Heart left ventricle (tissue), 16 donors: ENCODE measurements at regions not wholly inside any gene's neighbourhood (a gene's known extent, or its start where the extent isn't known, plus 50 kb on each side); places are given as distances from the start of the nearest gene placed in this dataset.

Source experiments
- ATAC-seq, 4 donors: fragments of 200-7000 bp; cut with Tn5 transposase; one replicate each; pipeline ENCODE4 v1.9.1; 2020 to 2022; ENCODE audit warnings: moderate library complexity in 4 of 4, mild to moderate bottlenecking in 3 of 4, moderate number of reproducible peaks in 1 of 4
- DNase-seq, 5 donors: peaks; one replicate each; pipeline ENCODE4 v3.0.0-alpha.2; 2020
- H3K27ac ChIP-seq, 12 donors: fragments of 200-600 bp; sonication (generic) in 4 of 12; one replicate each; pipeline versions ENCODE4 v1.5.0 to v1.8.0; 2016 to 2022; ENCODE audit warnings: mild to moderate bottlenecking in 2 of 12
- H3K27me3 ChIP-seq, 9 donors: fragments of 200-600 bp; sonication (generic) in 2 of 9; one replicate each; pipeline versions ENCODE4 v1.5.1 to v1.8.0; 2016 to 2022; ENCODE audit warnings: mild to moderate bottlenecking in 3 of 9
- H3K36me3 ChIP-seq, 9 donors: fragments of 200-600 bp; sonication (generic) in 2 of 9; one replicate each; pipeline versions ENCODE4 v1.5.0 to v1.8.0; 2018 to 2022; ENCODE audit warnings: mild to moderate bottlenecking in 2 of 9
- H3K4me1 ChIP-seq, 12 donors: fragments of 200-600 bp; sonication (generic) in 4 of 12; one replicate each; pipeline versions ENCODE4 v1.5.0 to v1.8.0; 2016 to 2022; ENCODE audit warnings: mild to moderate bottlenecking in 3 of 12
- H3K4me3 ChIP-seq, 12 donors: fragments of 200-600 bp; sonication (generic) in 4 of 12; one replicate each; pipeline versions ENCODE4 v1.5.0 to v1.8.0; 2017 to 2022; ENCODE audit warnings: mild to moderate bottlenecking in 9 of 12, moderate library complexity in 4 of 12
- H3K9me3 ChIP-seq, 12 donors: fragments of 200-600 bp; sonication (generic) in 4 of 12; one replicate each; pipeline versions ENCODE4 v1.5.0 to v1.8.0; 2016 to 2022; ENCODE audit warnings: mild to moderate bottlenecking in 1 of 12
- CTCF ChIP-seq, 12 donors: fragments of 200-600 bp; sonication (generic) in 4 of 12; IDR thresholded peaks; one replicate each; pipeline versions ENCODE4 v1.5.0 to v1.8.0; 2018 to 2022; ENCODE audit warnings: antibody characterized with exemption in 12 of 12, mild to moderate bottlenecking in 5 of 12
- POLR2A ChIP-seq, 2 donors: fragments of 450-650 bp; IDR thresholded peaks; one replicate each; pipeline ENCODE4 v1.6.1; 2017; ENCODE audit warnings: antibody characterized with exemption in 2 of 2, mild to moderate bottlenecking in 2 of 2, moderate library complexity in 2 of 2
- WGBS, 4 donors: extraction: QIAGEN DNeasy Blood & Tissue Kit in 2 of 4; methylation state at CpG; one replicate each; pipeline versions ENCODE4 v1.1.5 to v1.1.7; 2013 to 2018; 5-methylcytosine and 5-hydroxymethylcytosine counted together
- intact Hi-C, 10 donors: fragments of 100-400 bp; cut with DNase I; formaldehyde crosslinking; loops; one replicate each; pipeline versions ENCODE4 v1.11.1 to v1.14.2; 2022
- donor health status: ischemic (EF 13 %, LVEDD 7.1; RV severe dilation, severe dysfunction).
- donor health status: healthy with polysubstance abuse.
- donor health status: DM: no; HTN: yes; CAD: no.
- donor health status: DM: no; HTN: no; CAD: no.
- donor health status: ischemic (EF 25% LVEDD 6.9; RV normal size, moderate dysfunction).
- donor health status: ischemic (EF 25% LVEDD 5.7; RV mildly dilated, moderate dysfunction).
- donor health status: healthy.
- donor health status: DM: yes; HTN: yes; CAD: no.
- donor health status: ischemic (EF 35%, LVEDD 5.7; RV mildly dilated, moderate dysfunction).
- donor health status: nonischemic (EF 11% LVEDD 7.7; RV severe dilation, severe dysfunction).
- donor health status: DM: yes; HTN: yes; CAD: no.
- donor health status: PGD.
- donor health status: ischemic (EF 29% LVEDD 5.4; RV normal size, mild dysfunction).
- donor health status: nonischemic (EF 23%, LVEDD 6.1; RV moderate dilation, normal function).

- ATAC-seq: no peak
- TF ChIP-seq POLR2A (IDR thresholded peaks at IDR 0.05) (no peak), CTCF (IDR thresholded peaks at IDR 0.05) (no peak)
- Histone ChIP-seq H3K4me3 (no peak overlapping the region), H3K27ac (no peak overlapping the region), H3K4me1 (no peaks in the 10 kb centered on the region), H3K36me3 (no peaks in the 10 kb centered on the region), H3K27me3 (no peaks in the 10 kb centered on the region), H3K9me3 (no peaks in the 10 kb centered on the region)
- no peak for DNase-seq
- WGBS, 4 donors: 82 to 92% (median 89%) methylated on average over 2 of the region's 2 CpGs
- intact Hi-C loops: loop anchor here in 2 of 10 donors (10.0 kb wide), 1 partner anchor 665 kb away; no protein-coding TSS in a partner anchor
Observed at GRCh38 chr4:31379364-31379763, 659.2 kb downstream of the PCDH7 start.

- WGBS, 4 donors: 48 to 65% (median 56%) methylated on average over 2 of the region's 2 CpGs
- H3K36me3 ChIP-seq: no peaks in the 10 kb centered on the region
- intact Hi-C loops: no loop called here
Observed at GRCh38 chr4:31383767-31384166, 663.6 kb downstream of the PCDH7 start.

GRCh38 chr4:31390849-31391248 is 670.7 kb downstream of the PCDH7 start:
- H3K4me3 ChIP-seq: no peak overlapping the region
- no peaks in the 10 kb centered on the region for H3K9me3 ChIP-seq
- TF ChIP-seq CTCF (IDR thresholded peaks at IDR 0.05) (no peak), POLR2A (IDR thresholded peaks at IDR 0.05) (no peak)
- no peaks in the 10 kb centered on the region for H3K27me3 ChIP-seq
- DNase-seq (no peak), ATAC-seq (no peak)
- H3K27ac ChIP-seq: no peak overlapping the region
- no peaks in the 10 kb centered on the region for H3K36me3 ChIP-seq
- no peaks in the 10 kb centered on the region for H3K4me1 ChIP-seq
- intact Hi-C loops: no loop called here

More at GRCh38 chr4:31383767-31384166, 663.6 kb downstream of the PCDH7 start:
- DNase-seq: no peak
- H3K4me3 ChIP-seq: no peak overlapping the region
- no peaks in the 10 kb centered on the region for H3K4me1 ChIP-seq
- H3K27me3 ChIP-seq: no peaks in the 10 kb centered on the region
- no peak for TF ChIP-seq POLR2A (IDR thresholded peaks at IDR 0.05)
- TF ChIP-seq CTCF (IDR thresholded peaks at IDR 0.05): no peak
- H3K27ac ChIP-seq: no peak overlapping the region
- no peak for ATAC-seq
- no peaks in the 10 kb centered on the region for H3K9me3 ChIP-seq

GRCh38 chr4:31391976-31392375 is 671.8 kb downstream of the PCDH7 start:
- H3K27ac ChIP-seq: no peak overlapping the region
- intact Hi-C loops: no loop called here
- TF ChIP-seq CTCF (IDR thresholded peaks at IDR 0.05) (no peak), POLR2A (IDR thresholded peaks at IDR 0.05) (no peak)
- ATAC-seq: no peak
- H3K9me3 ChIP-seq: no peaks in the 10 kb centered on the region
- H3K36me3 ChIP-seq: no peaks in the 10 kb centered on the region
- no peaks in the 10 kb centered on the region for H3K27me3 ChIP-seq
- no peak overlapping the region for H3K4me3 ChIP-seq
- H3K4me1 ChIP-seq: no peaks in the 10 kb centered on the region
- DNase-seq: no peak
